ENCODE measurements at regions not wholly inside any gene's neighbourhood (a gene's known extent, or its start where the extent isn't known, plus 50 kb on each side); places are given as distances from the start of the nearest gene placed in this dataset.

GRCh38 chr5:12477554-12477953 lies 573.3 kb upstream of the CTNND2 start:
- H3K27me3 ChIP-seq (ENCODE audit: insufficient read depth, insufficient read length): no peaks in the 10 kb centered on the region
- no peaks in the 10 kb centered on the region for H3K36me3 ChIP-seq (ENCODE audit: insufficient read depth, insufficient read length, low read length)
- no peak for DNase-seq (ENCODE audit: low read depth, low spot score)
- no peaks in the 10 kb centered on the region for H3K4me1 ChIP-seq (ENCODE audit: insufficient read depth, insufficient read length)
- no peak overlapping the region for H3K9ac ChIP-seq (ENCODE audit: insufficient read length, low read depth)
- TF ChIP-seq YY1 (IDR thresholded peaks at IDR 0.05; ENCODE audit: insufficient read depth, insufficient read length) (no peak), ZNF274 (IDR thresholded peaks at IDR 0.05; ENCODE audit: low read depth, low read length) (no peak)
- H3K4me3 ChIP-seq (ENCODE audit: insufficient read length, low read depth): no peak overlapping the region
- H3K9me3 ChIP-seq (ENCODE audit: insufficient read depth, low read length): no peaks in the 10 kb centered on the region

- TF ChIP-seq ZNF274 (IDR thresholded peaks at IDR 0.05; ENCODE audit: low read depth, low read length) (no peak), SUZ12 (IDR thresholded peaks at IDR 0.05; ENCODE audit: extremely low read depth, insufficient read depth, insufficient read length) (no peak), YY1 (IDR thresholded peaks at IDR 0.05; ENCODE audit: insufficient read depth, insufficient read length) (no peak)
- peaks cover 2% of the 10 kb centered on the region for H3K4me1 ChIP-seq (ENCODE audit: insufficient read depth, insufficient read length)
- no peak for DNase-seq (ENCODE audit: low read depth, low spot score)
Measured at GRCh38 chr5:12467799-12468198, 563.6 kb upstream of the CTNND2 start.

DNA sequence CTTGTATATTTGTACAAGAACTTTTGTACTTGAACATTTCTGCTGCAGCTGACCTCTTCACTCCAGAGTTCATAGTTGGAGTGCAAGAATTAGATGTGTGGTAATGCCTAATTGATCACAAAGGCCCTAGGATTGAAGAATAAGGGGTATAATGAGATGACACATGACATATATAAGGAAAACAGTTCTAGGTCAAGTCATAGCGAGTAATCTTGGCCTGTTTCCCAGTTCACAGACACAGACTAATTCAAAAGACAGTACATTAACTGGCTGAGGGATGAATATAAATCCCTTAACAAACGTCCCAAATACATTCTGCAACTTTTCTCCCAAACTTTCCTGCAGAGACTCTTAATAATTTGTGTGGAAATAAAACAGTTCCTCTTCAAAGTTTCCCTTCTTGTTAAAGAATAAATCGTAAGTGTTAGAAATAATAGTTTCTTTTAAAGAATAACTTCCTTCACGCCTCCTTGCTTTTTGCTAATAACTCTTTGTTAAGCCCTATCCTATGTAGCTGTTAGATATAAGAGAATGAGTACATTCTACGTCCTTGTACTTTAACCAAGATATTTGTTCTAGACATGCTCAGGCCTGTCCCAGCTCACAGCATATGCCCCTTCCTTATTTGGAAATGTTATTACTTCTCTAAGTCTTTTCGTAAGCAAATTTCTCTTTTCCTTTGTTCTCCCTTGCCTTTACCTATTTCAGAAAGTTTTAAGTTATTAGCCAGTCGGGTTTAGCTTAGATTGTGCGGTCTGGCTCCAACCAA lies 556.4 kb upstream of the CTNND2 start:
- TF ChIP-seq ZNF274 (IDR thresholded peaks at IDR 0.05; ENCODE audit: low read depth, low read length) (no peak), SUZ12 (IDR thresholded peaks at IDR 0.05; ENCODE audit: extremely low read depth, insufficient read depth, insufficient read length) (no peak), YY1 (IDR thresholded peaks at IDR 0.05; ENCODE audit: insufficient read depth, insufficient read length) (no peak)
- no peaks in the 10 kb centered on the region for H3K9me3 ChIP-seq (ENCODE audit: insufficient read depth, low read length)
- no peaks in the 10 kb centered on the region for H3K36me3 ChIP-seq (ENCODE audit: insufficient read depth, insufficient read length, low read length)
- H3K4me3 ChIP-seq (ENCODE audit: insufficient read length, low read depth): no peak overlapping the region
- H3K9ac ChIP-seq (ENCODE audit: insufficient read length, low read depth): no peak overlapping the region
- no peaks in the 10 kb centered on the region for H3K27me3 ChIP-seq (ENCODE audit: insufficient read depth, insufficient read length)
- DNase-seq (ENCODE audit: low read depth, low spot score): no peak
- no peaks in the 10 kb centered on the region for H3K4me1 ChIP-seq (ENCODE audit: insufficient read depth, insufficient read length)

More at GRCh38 chr5:12467799-12468198, 563.6 kb upstream of the CTNND2 start:
- Histone ChIP-seq H3K27me3 (ENCODE audit: insufficient read depth, insufficient read length) (no peaks in the 10 kb centered on the region), H3K4me3 (ENCODE audit: insufficient read length, low read depth) (no peak overlapping the region), H3K36me3 (ENCODE audit: insufficient read depth, insufficient read length, low read length) (no peaks in the 10 kb centered on the region), H3K9ac (ENCODE audit: insufficient read length, low read depth) (no peak overlapping the region), H3K9me3 (ENCODE audit: insufficient read depth, low read length) (no peaks in the 10 kb centered on the region)

GRCh38 chr5:12459326-12459725 lies 555.1 kb upstream of the CTNND2 start:
- TF ChIP-seq SUZ12 (IDR thresholded peaks at IDR 0.05; ENCODE audit: extremely low read depth, insufficient read depth, insufficient read length) (no peak), ZNF274 (IDR thresholded peaks at IDR 0.05; ENCODE audit: low read depth, low read length) (no peak), YY1 (IDR thresholded peaks at IDR 0.05; ENCODE audit: insufficient read depth, insufficient read length) (no peak)
- DNase-seq (ENCODE audit: low read depth, low spot score): no peak
- no peaks in the 10 kb centered on the region for H3K4me1 ChIP-seq (ENCODE audit: insufficient read depth, insufficient read length)
- H3K9me3 ChIP-seq (ENCODE audit: insufficient read depth, low read length): no peaks in the 10 kb centered on the region
- no peaks in the 10 kb centered on the region for H3K36me3 ChIP-seq (ENCODE audit: insufficient read depth, insufficient read length, low read length)
- no peaks in the 10 kb centered on the region for H3K27me3 ChIP-seq (ENCODE audit: insufficient read depth, insufficient read length)
- H3K4me3 ChIP-seq (ENCODE audit: insufficient read length, low read depth): no peak overlapping the region
- no peak overlapping the region for H3K9ac ChIP-seq (ENCODE audit: insufficient read length, low read depth)

- Histone ChIP-seq H3K4me3 (ENCODE audit: insufficient read length, low read depth) (no peak overlapping the region), H3K4me1 (ENCODE audit: insufficient read depth, insufficient read length) (no peaks in the 10 kb centered on the region), H3K9me3 (ENCODE audit: insufficient read depth, low read length) (peaks cover 9% of the 10 kb centered on the region; the same call in 1 of the 2 replicates), H3K36me3 (ENCODE audit: insufficient read depth, insufficient read length, low read length) (no peaks in the 10 kb centered on the region), H3K9ac (ENCODE audit: insufficient read length, low read depth) (no peak overlapping the region), H3K27me3 (ENCODE audit: insufficient read depth, insufficient read length) (no peaks in the 10 kb centered on the region)
- TF ChIP-seq SUZ12 (IDR thresholded peaks at IDR 0.05; ENCODE audit: extremely low read depth, insufficient read depth, insufficient read length): no peak
- no peak for TF ChIP-seq ZNF274 (IDR thresholded peaks at IDR 0.05; ENCODE audit: low read depth, low read length)
- TF ChIP-seq YY1 (IDR thresholded peaks at IDR 0.05; ENCODE audit: insufficient read depth, insufficient read length): no peak
- no peak for DNase-seq (ENCODE audit: low read depth, low spot score)
Measured at GRCh38 chr5:12419075-12419474, 514.8 kb upstream of the CTNND2 start.

- TF ChIP-seq ZNF274 (IDR thresholded peaks at IDR 0.05; ENCODE audit: low read depth, low read length) (no peak), YY1 (IDR thresholded peaks at IDR 0.05; ENCODE audit: insufficient read depth, insufficient read length) (no peak), SUZ12 (IDR thresholded peaks at IDR 0.05; ENCODE audit: extremely low read depth, insufficient read depth, insufficient read length) (no peak)
- Histone ChIP-seq H3K4me1 (ENCODE audit: insufficient read depth, insufficient read length) (no peaks in the 10 kb centered on the region), H3K9ac (ENCODE audit: insufficient read length, low read depth) (no peak overlapping the region), H3K9me3 (ENCODE audit: insufficient read depth, low read length) (no peaks in the 10 kb centered on the region), H3K27me3 (ENCODE audit: insufficient read depth, insufficient read length) (no peaks in the 10 kb centered on the region), H3K36me3 (ENCODE audit: insufficient read depth, insufficient read length, low read length) (no peaks in the 10 kb centered on the region), H3K4me3 (ENCODE audit: insufficient read length, low read depth) (no peak overlapping the region)
- DNase-seq (ENCODE audit: low read depth, low spot score): no peak
Measured at GRCh38 chr5:12413585-12413984, 509.3 kb upstream of the CTNND2 start.

- no peak for DNase-seq (ENCODE audit: low read depth, low spot score)
- H3K9me3 ChIP-seq (ENCODE audit: insufficient read depth, low read length): no peaks in the 10 kb centered on the region
- H3K4me3 ChIP-seq (ENCODE audit: insufficient read length, low read depth): no peak overlapping the region
- no peaks in the 10 kb centered on the region for H3K27me3 ChIP-seq (ENCODE audit: insufficient read depth, insufficient read length)
- H3K9ac ChIP-seq (ENCODE audit: insufficient read length, low read depth): no peak overlapping the region
- no peaks in the 10 kb centered on the region for H3K36me3 ChIP-seq (ENCODE audit: insufficient read depth, insufficient read length, low read length)
- H3K4me1 ChIP-seq (ENCODE audit: insufficient read depth, insufficient read length): no peaks in the 10 kb centered on the region
- TF ChIP-seq SUZ12 (IDR thresholded peaks at IDR 0.05; ENCODE audit: extremely low read depth, insufficient read depth, insufficient read length) (no peak), YY1 (IDR thresholded peaks at IDR 0.05; ENCODE audit: insufficient read depth, insufficient read length) (no peak), ZNF274 (IDR thresholded peaks at IDR 0.05; ENCODE audit: low read depth, low read length) (no peak)
Measured at GRCh38 chr5:12413075-12413474, 508.8 kb upstream of the CTNND2 start.

Measured in NT2/D1 (cell line).